BLaER1 (cell line): ENCODE measurements at regions not wholly inside any gene's neighbourhood (a gene's known extent, or its start where the extent isn't known, plus 50 kb on each side); places are given as distances from the start of the nearest gene placed in this dataset.

Experiments
- H3K27ac ChIP-seq: shearing (Covaris generic); formaldehyde crosslinking; 2 replicates; pipeline ENCODE4 v1.8.1; 2022
- H3K27me3 ChIP-seq: shearing (Covaris generic); formaldehyde crosslinking; 2 replicates; pipeline ENCODE4 v1.8.1; 2022
- H3K36me3 ChIP-seq: shearing (Covaris generic); formaldehyde crosslinking; 2 replicates; pipeline ENCODE4 v1.8.1; 2022
- H3K4me1 ChIP-seq: shearing (Covaris generic); formaldehyde crosslinking; 2 replicates; pipeline ENCODE4 v1.8.1; 2022
- H3K4me2 ChIP-seq: shearing (Covaris generic); formaldehyde crosslinking; 2 replicates; pipeline ENCODE4 v1.8.1; 2022
- H3K4me3 ChIP-seq: shearing (Covaris generic); formaldehyde crosslinking; 2 replicates; pipeline ENCODE4 v1.8.1; 2022
- H3K9ac ChIP-seq: shearing (Covaris generic); formaldehyde crosslinking; 2 replicates; pipeline ENCODE4 v1.8.1; 2022
- H3K9me3 ChIP-seq: shearing (Covaris generic); formaldehyde crosslinking; 2 replicates; pipeline ENCODE4 v1.8.1; 2022
- H4K20me1 ChIP-seq: shearing (Covaris generic); formaldehyde crosslinking; 2 replicates; pipeline ENCODE4 v1.8.1; 2022
- Cebpa-rat ChIP-seq: shearing (Covaris generic); IDR thresholded peaks from 2 replicates; pipeline ENCODE4 v1.8.1; 2022

DNA sequence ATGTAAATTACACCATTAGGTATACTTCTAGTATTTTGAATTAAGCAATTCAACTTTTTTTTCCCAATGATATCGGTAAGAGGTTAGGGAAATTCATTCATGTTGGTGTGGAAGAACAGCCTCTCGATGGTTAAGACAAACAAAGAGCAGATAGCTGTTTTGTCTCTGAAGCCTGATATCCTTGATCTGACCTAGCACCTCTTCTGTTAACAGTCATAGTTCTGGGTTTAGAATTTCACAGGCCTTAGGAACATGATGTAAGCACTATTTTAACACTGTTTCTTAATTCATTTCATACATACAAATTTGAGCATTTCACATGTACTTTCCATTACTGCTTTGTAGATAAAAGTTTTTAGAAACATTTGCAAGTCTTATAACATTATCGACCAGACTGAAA, 367.5 kb upstream of the ZNF385D start:
- no peaks in the 10 kb centered on the region for H4K20me1 ChIP-seq
- no peaks in the 10 kb centered on the region for H3K4me1 ChIP-seq
- H3K27ac ChIP-seq: no peak overlapping the region
- H3K27me3 ChIP-seq: no peaks in the 10 kb centered on the region
- no peaks in the 10 kb centered on the region for H3K9me3 ChIP-seq
- no peak overlapping the region for H3K4me2 ChIP-seq
- no peak for TF ChIP-seq Cebpa-rat
- H3K4me3 ChIP-seq: no peak overlapping the region
- H3K9ac ChIP-seq: no peak overlapping the region
- H3K36me3 ChIP-seq: no peaks in the 10 kb centered on the region

DNA sequence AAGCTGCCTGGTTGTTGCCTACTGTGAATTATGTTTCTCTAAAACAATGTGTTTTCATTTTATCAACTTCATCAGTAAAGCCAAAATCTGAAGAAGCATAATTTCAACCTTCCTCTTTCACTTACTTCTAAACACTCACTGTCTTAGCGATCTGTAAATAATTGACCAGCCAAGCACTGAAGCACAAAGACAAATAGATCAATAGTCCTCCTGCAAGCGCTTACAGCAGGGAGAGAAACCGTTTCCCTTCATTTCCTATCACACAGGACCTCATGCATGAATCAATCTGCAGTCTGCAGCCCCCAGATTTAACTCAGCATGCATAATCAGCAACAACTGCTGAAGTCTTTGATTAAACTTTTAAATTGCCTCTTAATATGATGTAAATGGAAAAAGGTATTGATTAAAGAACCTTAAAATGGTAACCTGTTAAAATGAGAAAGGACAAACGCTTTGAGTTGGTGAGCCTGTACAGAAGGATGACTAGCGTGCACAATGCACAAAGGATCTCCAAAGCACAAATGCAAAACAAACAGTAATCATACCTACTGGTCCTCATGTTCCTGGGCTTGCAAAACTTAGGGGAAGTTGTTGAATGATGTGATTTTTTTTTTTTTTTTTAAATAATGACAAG, 370.2 kb upstream of the ZNF385D start:
- no peaks in the 10 kb centered on the region for H4K20me1 ChIP-seq
- H3K4me1 ChIP-seq: no peaks in the 10 kb centered on the region
- no peak overlapping the region for H3K27ac ChIP-seq
- H3K9ac ChIP-seq: no peak overlapping the region
- no peaks in the 10 kb centered on the region for H3K27me3 ChIP-seq
- H3K9me3 ChIP-seq: no peaks in the 10 kb centered on the region
- TF ChIP-seq Cebpa-rat: no peak
- no peaks in the 10 kb centered on the region for H3K36me3 ChIP-seq
- no peak overlapping the region for H3K4me3 ChIP-seq
- H3K4me2 ChIP-seq: no peak overlapping the region

DNA sequence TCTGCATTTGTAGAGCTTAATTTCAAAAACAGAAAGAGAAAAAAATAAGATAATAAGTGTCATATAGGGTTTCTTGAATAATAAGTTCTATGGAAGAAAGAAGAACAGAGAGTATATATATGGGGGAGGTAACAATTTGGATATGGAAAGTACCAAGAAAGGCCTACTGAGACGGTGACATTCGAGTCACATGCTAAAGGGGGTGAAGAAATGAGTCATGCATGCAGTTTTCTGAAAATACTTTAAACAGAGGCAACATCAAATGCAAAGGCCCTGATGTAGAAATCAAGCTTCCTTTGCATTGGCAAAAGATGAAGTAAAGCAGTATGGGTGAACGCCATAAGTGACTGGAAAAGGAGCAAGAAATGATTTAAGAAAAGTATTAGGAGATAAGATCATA, 371.6 kb upstream of the ZNF385D start:
- Histone ChIP-seq H3K36me3 (no peaks in the 10 kb centered on the region), H4K20me1 (no peaks in the 10 kb centered on the region), H3K9ac (no peak overlapping the region), H3K27ac (no peak overlapping the region), H3K4me1 (no peaks in the 10 kb centered on the region), H3K4me2 (no peak overlapping the region), H3K4me3 (no peak overlapping the region), H3K27me3 (no peaks in the 10 kb centered on the region), H3K9me3 (no peaks in the 10 kb centered on the region)
- TF ChIP-seq Cebpa-rat: no peak

DNA sequence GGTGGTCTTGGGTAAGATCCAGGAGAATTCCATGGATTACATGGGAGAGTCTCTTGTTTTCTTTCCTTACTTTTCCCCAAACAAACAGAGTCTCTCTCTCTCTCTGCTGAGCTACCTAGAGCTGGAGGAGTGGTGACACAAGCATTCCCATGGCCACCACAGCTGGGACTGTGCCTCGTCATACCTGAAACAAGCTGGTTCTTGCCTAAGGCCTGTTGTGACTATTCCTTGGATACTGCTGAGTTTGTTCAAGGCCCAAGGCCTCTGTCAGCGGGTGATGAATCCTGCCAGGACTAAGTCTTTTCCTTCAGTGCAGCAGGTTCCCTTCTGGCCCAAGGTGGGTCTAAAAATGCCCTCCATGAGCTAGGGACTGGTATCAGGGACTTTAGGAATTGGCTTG, 378.1 kb upstream of the ZNF385D start:
- Histone ChIP-seq H3K4me3 (no peak overlapping the region), H4K20me1 (no peaks in the 10 kb centered on the region), H3K9ac (no peak overlapping the region), H3K9me3 (no peaks in the 10 kb centered on the region), H3K36me3 (no peaks in the 10 kb centered on the region), H3K27me3 (no peaks in the 10 kb centered on the region), H3K4me2 (no peak overlapping the region), H3K27ac (no peak overlapping the region), H3K4me1 (no peaks in the 10 kb centered on the region)
- no peak for TF ChIP-seq Cebpa-rat

DNA sequence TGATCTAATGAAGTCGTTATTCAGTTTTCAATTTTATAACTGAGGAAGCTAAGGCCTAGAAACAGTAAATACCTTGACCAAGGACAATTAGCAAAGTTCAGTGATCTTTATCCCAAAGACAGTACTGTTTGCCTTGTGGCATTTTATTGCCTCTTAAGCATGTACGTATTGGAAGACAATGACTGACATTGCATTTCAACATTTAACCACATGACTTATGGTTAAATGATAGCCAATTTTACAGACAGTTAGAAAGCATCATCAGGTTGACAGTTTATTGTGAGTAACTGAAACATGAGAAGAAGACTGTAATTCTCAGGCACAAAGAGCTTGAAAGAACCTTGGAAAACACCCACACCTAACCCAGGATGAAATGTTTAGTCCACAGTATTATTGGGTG, 390.8 kb upstream of the ZNF385D start:
- Histone ChIP-seq H3K27ac (no peak overlapping the region), H4K20me1 (no peaks in the 10 kb centered on the region), H3K27me3 (no peaks in the 10 kb centered on the region), H3K4me2 (no peak overlapping the region), H3K4me3 (no peak overlapping the region), H3K36me3 (no peaks in the 10 kb centered on the region), H3K4me1 (no peaks in the 10 kb centered on the region), H3K9me3 (no peaks in the 10 kb centered on the region), H3K9ac (no peak overlapping the region)
- no peak for TF ChIP-seq Cebpa-rat

DNA sequence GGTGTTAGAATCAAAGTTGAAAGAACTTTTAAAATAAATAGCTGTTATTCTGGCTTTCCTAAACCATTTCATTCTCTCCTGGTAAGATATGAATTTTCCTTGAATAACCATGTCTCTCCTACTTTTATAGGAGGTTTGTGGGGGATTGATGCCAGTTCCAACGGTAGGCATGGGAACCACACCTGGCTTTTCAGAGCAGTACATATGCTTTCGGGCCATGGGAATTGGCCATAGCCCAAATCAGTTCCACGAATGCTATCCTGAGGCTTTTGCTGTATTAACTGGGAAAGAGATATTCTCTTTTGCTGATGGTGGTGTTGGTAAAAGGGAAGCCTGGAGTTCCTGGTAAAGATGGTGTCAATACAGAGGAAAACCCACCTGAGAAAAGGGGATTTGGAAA, 396.2 kb upstream of the ZNF385D start:
- Histone ChIP-seq H3K4me2 (no peak overlapping the region), H3K4me3 (no peak overlapping the region), H3K27ac (no peak overlapping the region), H4K20me1 (no peaks in the 10 kb centered on the region), H3K9ac (no peak overlapping the region), H3K27me3 (no peaks in the 10 kb centered on the region), H3K4me1 (no peaks in the 10 kb centered on the region), H3K9me3 (no peaks in the 10 kb centered on the region), H3K36me3 (no peaks in the 10 kb centered on the region)
- no peak for TF ChIP-seq Cebpa-rat

DNA sequence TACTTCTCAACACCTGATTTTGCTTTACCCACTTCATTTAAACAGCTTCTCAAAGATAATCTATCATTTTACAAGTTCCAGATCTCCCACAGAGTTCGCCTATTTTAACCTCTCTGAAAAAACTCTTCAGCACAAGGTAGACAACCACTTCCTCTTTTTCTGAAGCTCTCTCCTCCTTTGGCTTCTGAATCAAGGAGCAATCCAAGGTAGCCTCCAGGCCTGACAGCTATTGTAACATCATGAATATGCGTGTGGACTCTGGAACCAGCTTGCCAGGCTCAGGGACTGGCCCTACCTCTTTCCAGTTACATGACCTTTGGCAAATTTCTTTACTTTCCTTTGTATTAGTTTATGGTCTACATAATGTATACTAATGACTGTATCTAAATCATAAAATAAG, 405.9 kb upstream of the ZNF385D start:
- Histone ChIP-seq H3K4me1 (no peaks in the 10 kb centered on the region), H3K27me3 (no peaks in the 10 kb centered on the region), H3K27ac (no peak overlapping the region), H3K4me3 (no peak overlapping the region), H3K4me2 (no peak overlapping the region), H3K9me3 (no peaks in the 10 kb centered on the region), H4K20me1 (no peaks in the 10 kb centered on the region), H3K36me3 (no peaks in the 10 kb centered on the region), H3K9ac (no peak overlapping the region)
- no peak for TF ChIP-seq Cebpa-rat

DNA sequence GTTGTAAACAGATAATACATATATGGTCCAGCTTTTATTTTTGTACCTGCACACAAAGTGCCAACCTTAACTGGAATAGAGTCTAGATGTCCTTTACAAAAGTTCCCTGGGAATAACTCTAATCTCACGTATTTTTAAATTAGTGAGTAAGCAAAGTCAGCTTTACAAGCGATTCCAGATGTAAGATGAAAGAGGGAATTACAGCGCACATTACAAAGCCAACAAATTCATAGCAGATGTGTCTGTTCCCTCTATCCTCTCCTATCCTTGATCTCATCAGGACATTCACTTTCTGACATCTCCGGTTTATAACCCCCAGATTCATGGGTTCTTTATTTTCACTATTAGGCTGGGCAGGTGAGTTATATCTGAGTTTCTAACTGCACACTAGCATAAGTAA, 406.8 kb upstream of the ZNF385D start:
- TF ChIP-seq Cebpa-rat: no peak
- no peaks in the 10 kb centered on the region for H3K4me1 ChIP-seq
- H3K4me2 ChIP-seq: no peak overlapping the region
- no peaks in the 10 kb centered on the region for H3K36me3 ChIP-seq
- no peaks in the 10 kb centered on the region for H3K27me3 ChIP-seq
- no peaks in the 10 kb centered on the region for H3K9me3 ChIP-seq
- no peaks in the 10 kb centered on the region for H4K20me1 ChIP-seq
- H3K9ac ChIP-seq: no peak overlapping the region
- H3K4me3 ChIP-seq: no peak overlapping the region
- H3K27ac ChIP-seq: no peak overlapping the region

DNA sequence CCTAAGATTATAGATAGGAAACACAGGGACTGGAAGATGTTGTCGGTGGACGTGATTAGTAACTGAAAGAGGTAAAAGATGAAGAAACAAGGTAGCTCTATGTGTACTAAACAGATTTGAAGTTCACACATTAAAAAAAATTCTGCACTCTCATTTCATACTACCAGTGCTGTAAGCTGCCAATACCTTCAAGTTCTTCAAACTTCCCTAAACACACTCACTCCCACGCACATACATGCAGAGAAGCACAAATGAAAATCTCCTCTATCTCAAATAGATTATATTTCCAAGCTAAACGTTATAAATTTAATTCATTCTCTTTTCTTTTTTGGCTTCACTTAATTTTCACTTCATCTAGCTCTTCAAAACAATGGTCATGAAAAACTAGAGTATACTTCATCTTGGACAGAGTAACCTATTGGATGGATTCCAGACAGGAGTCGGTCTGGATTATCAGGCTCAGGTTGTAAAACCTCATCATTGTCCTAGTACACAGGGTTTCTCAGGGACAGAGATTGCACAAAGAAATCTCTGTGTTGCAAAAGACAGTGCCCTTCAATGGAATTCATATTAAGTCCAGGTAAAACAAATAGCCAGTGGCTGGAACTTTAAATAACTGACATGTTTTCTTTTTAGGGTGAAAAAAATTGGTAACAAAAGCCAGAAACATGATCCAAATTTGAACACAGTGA, 408.1 kb upstream of the ZNF385D start:
- TF ChIP-seq Cebpa-rat: no peak
- no peak overlapping the region for H3K27ac ChIP-seq

DNA sequence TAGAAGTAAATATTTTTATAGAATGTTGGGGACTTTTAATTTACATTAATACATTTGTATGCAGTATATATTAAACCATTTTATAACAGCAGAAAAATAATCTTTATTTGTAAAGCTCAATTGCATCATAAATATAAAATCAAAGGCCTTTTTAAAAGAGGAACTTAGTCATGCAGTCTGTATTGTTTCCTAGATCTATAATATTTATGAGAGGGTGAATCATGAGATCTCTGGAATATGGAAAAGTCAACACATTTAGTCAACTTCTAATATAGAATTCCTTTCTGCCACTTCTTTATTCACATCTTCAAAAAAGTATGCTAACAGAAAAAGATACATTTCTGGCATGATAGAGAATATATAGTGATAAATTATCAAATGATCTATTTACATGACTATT, 410.3 kb upstream of the ZNF385D start:
- Histone ChIP-seq H3K9me3 (no peaks in the 10 kb centered on the region), H4K20me1 (no peaks in the 10 kb centered on the region), H3K4me1 (no peaks in the 10 kb centered on the region), H3K27ac (no peak overlapping the region), H3K9ac (no peak overlapping the region), H3K36me3 (no peaks in the 10 kb centered on the region), H3K4me2 (no peak overlapping the region), H3K27me3 (no peaks in the 10 kb centered on the region), H3K4me3 (no peak overlapping the region)
- TF ChIP-seq Cebpa-rat: no peak

More for the DNA sequence above, 408.1 kb upstream of the ZNF385D start:
- no peaks in the 10 kb centered on the region for H4K20me1 ChIP-seq
- no peak overlapping the region for H3K9ac ChIP-seq
- H3K4me3 ChIP-seq: no peak overlapping the region
- H3K36me3 ChIP-seq: no peaks in the 10 kb centered on the region
- H3K9me3 ChIP-seq: no peaks in the 10 kb centered on the region
- H3K4me1 ChIP-seq: no peaks in the 10 kb centered on the region
- no peaks in the 10 kb centered on the region for H3K27me3 ChIP-seq
- H3K4me2 ChIP-seq: no peak overlapping the region
